Sigmoid colon (tissue), 4 donors: ENCODE measurements at regions not wholly inside any gene's neighbourhood (a gene's known extent, or its start where the extent isn't known, plus 50 kb on each side); places are given as distances from the start of the nearest gene placed in this dataset.

Experiments
- EP300 ChIP-seq, 4 donors: sonication (generic); formaldehyde crosslinking; IDR thresholded peaks; one replicate each; pipeline ENCODE4 v1.6.1; 2017; ENCODE audit warnings: antibody characterized with exemption in 4 of 4
- POLR2AphosphoS5 ChIP-seq, 4 donors: sonication (generic); formaldehyde crosslinking; IDR thresholded peaks; one replicate each; pipeline ENCODE4 v1.6.1; 2017; ENCODE audit warnings: antibody characterized with exemption in 4 of 4
- TF ChIP-seq, protein P1 (sequence below), 4 experiments: fragments of 450-650 bp in 3 of 4; fragments of 200-600 bp in 1 of 4; IDR thresholded peaks; one replicate each; pipeline ENCODE4 v1.5.1; 2016 to 2019; ENCODE audit warnings: antibody characterized with exemption in 4 of 4, mild to moderate bottlenecking in 3 of 4, moderate library complexity in 2 of 4

DNA sequence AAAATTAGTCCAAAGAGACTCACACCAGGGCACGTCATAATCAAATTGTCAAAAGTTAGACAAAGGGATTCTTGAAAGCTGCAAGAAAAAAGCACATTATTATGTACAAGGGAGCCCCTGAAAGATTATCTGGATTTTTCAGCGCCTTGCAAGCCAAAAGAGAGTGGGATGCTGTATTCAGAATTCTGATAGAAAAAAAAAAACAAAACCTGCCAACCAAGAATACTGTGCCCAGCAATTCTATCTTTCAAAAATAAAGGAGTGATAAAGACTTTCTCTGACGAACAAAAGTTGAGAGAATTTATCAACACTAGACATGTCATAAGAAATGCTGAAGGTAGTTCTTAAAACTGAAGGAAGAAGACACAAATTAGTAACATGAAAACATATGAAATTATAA is 240.2 kb downstream of the SNX13 start:
- TF ChIP-seq, protein P1, sequence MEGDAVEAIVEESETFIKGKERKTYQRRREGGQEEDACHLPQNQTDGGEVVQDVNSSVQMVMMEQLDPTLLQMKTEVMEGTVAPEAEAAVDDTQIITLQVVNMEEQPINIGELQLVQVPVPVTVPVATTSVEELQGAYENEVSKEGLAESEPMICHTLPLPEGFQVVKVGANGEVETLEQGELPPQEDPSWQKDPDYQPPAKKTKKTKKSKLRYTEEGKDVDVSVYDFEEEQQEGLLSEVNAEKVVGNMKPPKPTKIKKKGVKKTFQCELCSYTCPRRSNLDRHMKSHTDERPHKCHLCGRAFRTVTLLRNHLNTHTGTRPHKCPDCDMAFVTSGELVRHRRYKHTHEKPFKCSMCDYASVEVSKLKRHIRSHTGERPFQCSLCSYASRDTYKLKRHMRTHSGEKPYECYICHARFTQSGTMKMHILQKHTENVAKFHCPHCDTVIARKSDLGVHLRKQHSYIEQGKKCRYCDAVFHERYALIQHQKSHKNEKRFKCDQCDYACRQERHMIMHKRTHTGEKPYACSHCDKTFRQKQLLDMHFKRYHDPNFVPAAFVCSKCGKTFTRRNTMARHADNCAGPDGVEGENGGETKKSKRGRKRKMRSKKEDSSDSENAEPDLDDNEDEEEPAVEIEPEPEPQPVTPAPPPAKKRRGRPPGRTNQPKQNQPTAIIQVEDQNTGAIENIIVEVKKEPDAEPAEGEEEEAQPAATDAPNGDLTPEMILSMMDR (IDR thresholded peaks at IDR 0.05): no peak
- TF ChIP-seq EP300 (IDR thresholded peaks at IDR 0.05): no peak
- TF ChIP-seq POLR2AphosphoS5 (IDR thresholded peaks at IDR 0.05): no peak
